Panc1 (cell line): ENCODE measurements at regions not wholly inside any gene's neighbourhood (a gene's known extent, or its start where the extent isn't known, plus 50 kb on each side); places are given as distances from the start of the nearest gene placed in this dataset.

Experiments used
- CTCF ChIP-seq: fragments of 450-650 bp; IDR thresholded peaks from 2 replicates; pipeline ENCODE4 v1.5.1; 2017; ENCODE audit warnings: mild to moderate bottlenecking
- POLR2AphosphoS5 ChIP-seq: IDR thresholded peaks from 2 replicates; pipeline ENCODE4 v1.6.1; 2012; ENCODE audit warnings: mild to moderate bottlenecking, low read depth, low read length, moderate library complexity
- REST ChIP-seq, 2 experiments: IDR thresholded peaks; 2 replicates each; pipeline ENCODE4 v1.6.1; 2011 to 2012; ENCODE audit warnings: low read depth in 2 of 2, control low read depth in 1 of 2, low read length in 1 of 2, mild to moderate bottlenecking in 1 of 2, moderate library complexity in 1 of 2; ENCODE audit not compliant: insufficient read depth in 1 of 2
- SIN3A ChIP-seq: IDR thresholded peaks from 2 replicates; pipeline ENCODE4 v1.6.1; 2012; ENCODE audit warnings: low read depth, mild to moderate bottlenecking, low read length, moderate library complexity, borderline replicate concordance; ENCODE audit not compliant: insufficient read depth
- TCF7L2 ChIP-seq: IDR thresholded peaks from 2 replicates; pipeline ENCODE4 v1.6.1; 2011; ENCODE audit warnings: mild to moderate bottlenecking, low read depth, low read length, inconsistent platforms

DNA sequence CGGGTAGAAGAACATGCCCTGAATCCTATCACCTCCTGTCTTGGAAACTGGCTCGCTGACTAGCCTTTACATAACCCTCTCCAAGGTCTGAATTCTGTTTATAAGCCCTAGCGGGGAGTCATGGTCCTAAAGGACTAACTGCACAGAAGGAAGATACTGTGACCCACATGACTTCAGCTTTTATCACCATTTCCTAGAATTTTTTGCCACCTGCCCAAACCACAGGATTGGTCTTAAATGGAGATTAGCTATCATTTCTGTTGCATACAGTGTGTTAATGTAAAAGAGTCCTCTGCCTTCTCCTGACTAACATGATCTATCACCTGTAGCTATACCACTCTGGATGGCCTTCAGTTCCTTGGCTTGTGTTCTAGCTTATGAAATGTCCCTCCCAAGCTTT lies 319.2 kb downstream of the DUSP6 start:
- TF ChIP-seq POLR2AphosphoS5: no peak
- TF ChIP-seq CTCF: no peak
- TF ChIP-seq REST (IDR thresholded peaks at IDR 0.05; ENCODE audit: insufficient read depth in 1 of 2, low read depth in 2 of 2, low read length in 1 of 2): no peak
- no peak for TF ChIP-seq TCF7L2
- TF ChIP-seq SIN3A: no peak
